HK-2 (cell line): ENCODE measurements at regions not wholly inside any gene's neighbourhood (a gene's known extent, or its start where the extent isn't known, plus 50 kb on each side); places are given as distances from the start of the nearest gene placed in this dataset.
A peak's percentile ranks its signal among the peaks of the same experiment; 100 is the strongest.

Source experiments
- DNase-seq: peaks from one replicate; pipeline ENCODE4 v3.0.0-alpha.2; 2018; ENCODE audit not compliant: unreplicated experiment

GRCh38 chr15:29952225-29952624, 130.0 kb upstream of the TJP1 start:
- DNase-seq: no peak

DNA sequence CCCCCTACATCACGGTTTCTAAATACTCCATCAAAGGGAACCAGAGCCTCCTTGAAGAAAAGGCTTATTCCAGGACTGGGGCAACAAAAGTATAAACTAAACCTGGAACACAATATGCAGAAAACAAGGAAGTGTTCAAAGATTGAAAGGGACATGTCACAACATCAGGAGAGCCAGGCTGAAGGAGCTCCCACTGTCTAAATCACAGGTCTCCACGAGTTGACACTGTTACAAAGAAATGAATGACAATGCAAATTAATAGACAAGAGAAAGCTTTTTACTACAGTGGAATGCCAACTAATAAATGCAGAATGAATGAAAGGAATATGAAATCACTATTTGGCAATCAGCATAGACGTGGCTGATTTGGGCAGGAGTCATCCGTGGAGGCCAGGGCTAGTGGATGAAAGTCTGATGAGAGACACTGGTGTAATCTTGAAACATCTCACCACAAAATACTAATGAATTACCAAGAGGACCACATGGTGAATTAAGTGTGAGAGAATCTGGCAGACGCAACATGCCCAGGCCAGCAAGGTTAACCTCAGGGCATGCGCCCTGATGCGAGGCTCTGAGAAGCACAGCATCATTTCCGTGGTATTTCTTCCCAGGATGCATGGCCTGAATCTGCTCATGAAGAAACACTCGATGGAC, 123.8 kb upstream of the TJP1 start:
- DNase-seq: no peak

DNA sequence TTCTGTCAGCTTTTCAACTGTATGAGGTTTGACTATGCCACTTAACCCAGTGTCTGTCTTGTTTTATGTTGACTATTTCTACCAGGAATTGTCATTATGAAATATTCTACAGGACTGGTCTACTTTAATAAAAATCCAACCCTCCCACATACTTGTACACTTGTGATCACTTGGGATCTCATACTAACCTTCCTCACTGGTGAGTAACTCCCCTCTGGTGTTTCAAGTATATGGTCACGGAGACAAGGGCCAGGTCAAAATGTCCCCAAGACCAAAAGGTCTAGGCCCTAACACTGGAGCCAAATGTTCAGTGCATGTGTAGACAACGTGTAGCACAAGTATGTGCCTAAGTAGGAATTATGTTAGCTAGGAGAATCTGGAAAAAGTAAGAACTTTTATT, 122.7 kb upstream of the TJP1 start:
- no peak for DNase-seq

DNA sequence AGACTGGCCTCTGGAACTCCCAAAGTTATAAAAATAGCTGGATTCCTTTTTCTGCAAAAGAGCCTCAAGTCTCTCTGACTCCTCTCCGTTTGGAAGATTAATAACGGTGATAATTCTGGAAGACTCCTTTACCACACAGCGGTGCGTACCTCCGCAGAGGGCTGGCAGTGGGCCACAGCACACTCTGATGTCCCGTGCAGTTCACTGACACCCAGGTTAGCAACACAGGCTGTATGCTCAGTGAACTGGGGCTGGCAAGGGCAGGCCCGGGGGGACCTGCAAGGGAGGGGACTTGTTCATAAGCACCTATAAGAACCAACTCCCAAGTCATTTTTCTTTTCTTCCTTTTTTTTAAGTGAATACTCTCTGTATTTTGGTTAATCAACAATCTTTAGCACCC, 120.3 kb upstream of the TJP1 start:
- no peak for DNase-seq

DNA sequence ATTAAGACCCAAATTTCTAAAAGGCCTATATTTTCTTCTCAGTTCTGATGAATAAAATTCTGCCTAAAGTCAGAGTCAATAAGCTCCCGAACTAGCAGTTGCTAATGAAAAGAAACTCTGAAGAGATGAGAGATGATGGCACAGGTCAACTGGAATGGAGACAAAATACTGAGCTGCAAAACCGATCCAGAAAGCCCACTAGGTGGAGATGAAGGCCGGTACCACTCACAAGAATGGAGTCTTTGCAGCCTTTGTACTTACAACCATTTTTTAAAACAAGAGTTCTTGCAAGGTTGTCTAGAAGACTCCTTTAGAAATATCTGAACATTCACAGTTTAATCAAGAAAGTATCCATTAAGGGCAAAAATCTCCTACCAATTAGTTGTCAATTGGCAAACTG, 119.9 kb upstream of the TJP1 start:
- DNase-seq: no peak

DNA sequence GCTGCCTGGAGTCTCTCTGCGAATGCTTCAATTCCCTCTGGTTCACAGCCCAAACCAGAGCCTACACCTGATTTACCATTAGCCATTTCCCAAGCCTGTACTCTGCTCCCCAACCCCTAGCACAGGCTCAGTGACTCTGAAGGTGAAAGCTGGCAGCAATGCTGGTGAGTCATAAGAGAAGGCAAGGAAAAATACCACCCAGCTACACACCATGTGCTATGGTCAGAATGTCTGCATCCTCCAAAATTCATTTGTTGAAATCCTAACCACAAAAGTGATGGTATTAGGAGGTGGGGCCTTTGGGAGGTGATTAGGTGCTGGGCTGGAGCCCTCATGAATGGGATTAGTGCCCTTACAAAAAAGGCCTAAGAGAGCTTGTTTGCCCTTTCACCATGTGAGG, 117.1 kb upstream of the TJP1 start:
- DNase-seq: no peak

- no peak for DNase-seq
Observed at GRCh38 chr15:29938361-29939335, 116.4 kb upstream of the TJP1 start.

GRCh38 chr15:29937956-29938355, 115.7 kb upstream of the TJP1 start:
- no peak for DNase-seq

DNA sequence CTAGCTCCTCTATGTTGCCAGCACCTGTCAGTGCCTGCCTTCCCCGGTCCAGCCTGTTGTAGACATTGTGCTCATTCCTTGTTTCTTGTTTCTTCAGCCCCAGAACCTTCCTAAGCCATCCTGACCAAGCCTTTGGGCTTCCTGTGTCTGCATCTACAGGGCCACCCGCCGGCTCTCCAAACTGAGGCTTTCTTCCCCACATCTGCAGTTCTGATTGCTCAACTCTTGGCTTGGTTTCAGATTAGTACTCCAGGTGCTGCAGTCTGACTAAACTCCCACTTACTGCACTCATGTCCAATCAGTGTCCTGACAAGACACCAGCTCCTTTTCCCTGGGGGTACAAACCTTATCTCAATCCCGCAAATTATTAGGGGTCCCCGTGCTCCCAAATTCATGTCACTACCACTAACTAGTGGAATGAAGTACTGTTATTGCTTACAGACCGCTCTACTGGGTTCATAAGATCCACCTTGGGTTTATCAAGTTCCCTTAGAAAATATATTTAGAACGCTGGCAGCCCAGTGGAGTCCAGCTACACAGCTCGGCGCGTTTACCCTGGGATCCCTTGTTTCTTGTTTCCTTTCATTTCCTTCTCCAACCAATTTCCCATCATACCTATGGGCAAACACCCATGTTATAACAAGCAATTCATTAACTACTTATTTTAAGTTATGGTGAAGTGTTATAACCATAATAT, 114.2 kb upstream of the TJP1 start:
- no peak for DNase-seq

DNA sequence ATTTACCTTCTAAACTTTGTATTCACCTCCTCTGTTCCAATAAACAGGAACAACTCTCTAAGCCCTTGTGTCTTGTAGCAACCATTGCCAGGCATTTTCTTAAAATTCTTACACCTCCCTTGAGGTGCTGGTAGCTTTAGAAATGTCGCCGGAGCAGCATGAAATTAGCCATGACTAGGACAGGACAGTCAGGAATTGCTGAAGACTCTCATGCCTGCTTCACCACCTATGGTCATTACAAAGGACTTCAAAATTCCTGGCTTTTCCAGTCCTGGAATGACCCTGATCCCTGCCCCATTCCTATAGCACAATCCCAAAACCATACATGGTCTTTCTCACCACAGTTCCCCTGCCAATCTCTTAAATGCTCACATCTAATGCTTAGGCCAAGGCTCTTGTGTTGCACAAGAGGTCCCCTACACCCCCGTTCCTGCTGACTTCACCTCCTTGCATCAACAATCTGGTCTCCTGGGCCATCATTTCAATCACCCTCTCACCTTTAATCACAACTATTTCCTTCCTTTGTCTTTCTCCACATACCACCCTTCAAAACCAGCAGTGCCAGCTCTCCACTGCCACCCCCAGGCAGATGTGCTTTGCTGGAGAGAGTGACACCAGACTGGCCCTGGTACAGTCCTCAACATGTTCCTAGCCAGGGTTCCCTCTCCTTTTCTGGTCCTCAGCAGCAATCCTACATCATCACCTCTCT, 113.2 kb upstream of the TJP1 start:
- DNase-seq: no peak

- no peak for DNase-seq
Observed at GRCh38 chr15:29934251-29934650, 112.0 kb upstream of the TJP1 start.

DNA sequence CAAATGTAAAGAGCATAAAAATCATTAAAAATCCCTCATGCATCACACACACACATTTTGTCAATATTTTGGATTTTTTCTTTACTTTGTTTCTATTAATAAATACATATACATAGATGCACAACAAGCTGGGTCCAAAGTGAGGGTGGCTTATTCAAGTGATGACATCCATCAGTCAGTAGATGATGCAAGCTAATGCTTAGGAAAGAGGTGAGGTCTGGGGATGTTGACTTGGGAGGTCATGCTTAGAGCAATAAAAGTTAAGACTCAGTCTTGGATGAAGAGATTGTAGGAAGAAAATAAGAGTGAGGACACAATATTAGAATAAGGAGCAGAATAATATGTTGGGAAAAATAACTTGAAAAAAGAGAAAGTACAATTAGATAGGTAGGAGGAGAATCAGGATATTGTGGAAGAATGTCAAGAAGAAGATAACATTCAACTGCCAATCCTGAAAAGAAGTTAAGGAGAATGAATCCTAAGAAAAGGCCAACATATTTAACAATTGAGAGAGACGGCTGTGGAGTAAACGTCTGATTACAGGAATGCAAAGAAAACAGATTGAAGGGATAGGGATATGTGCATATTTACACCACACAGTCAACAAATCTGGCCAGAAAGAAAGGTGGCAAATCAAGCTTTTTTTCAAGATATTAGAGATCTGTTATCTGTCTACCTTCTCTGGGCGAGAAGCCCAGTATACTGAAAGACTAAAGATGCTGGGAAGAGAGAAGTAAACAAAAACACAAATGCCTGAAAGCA, 111.0 kb upstream of the TJP1 start:
- no peak for DNase-seq

DNA sequence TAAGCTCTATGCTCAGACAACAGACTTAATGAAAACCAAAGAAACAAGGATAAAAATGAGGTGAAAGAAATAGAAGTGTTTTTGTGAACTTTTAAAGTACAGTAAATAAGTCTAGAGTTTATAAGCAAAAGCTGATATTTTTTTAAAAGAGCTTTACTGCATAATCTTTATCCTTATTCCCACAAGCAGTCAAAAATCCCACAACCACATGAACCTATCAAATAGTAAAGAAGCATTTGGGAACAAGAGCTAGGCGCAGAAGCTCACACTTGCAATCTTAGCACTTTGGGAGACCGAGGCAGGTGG, 103.8 kb upstream of the TJP1 start:
- DNase-seq: no peak

DNA sequence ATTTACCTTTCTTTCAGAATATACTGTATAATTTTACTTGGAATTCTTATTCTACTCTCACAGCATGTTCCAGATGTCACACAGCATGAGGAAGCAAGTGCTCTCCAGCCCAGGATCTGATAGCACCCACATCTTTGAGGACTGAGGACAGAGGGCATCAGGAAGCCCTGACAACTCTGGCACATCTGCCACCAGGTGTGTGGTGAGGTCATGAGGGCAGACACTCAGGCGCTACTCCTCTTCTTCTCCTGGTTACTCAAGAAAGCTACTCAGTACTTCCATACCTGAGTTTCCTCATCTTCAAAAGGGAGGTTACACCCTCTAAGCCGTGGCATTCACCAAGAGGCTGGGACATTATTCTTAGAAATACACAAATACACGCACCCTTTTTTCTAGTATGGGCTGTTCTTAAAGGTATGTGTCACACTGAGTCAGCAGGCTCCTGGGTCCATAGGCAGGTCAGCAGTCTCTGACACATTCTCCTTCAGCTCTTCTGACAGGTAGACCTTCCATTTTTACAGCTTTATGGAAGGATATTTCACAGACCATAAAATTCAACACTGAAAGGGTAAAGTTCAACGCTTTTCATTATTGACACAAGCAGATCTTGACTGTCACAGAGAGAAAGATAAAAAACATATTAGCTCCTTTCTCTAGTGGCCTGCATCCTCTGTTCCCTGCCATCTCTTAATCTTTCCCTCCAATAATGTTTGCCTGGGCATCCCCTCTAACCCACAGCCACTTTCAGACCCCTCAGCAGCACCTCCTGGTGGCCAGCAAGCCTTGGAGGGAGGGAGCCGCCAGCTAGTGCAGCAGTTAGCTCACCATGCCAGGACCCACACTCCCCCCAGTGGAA, 103.2 kb upstream of the TJP1 start:
- peak; percentile 81 for DNase-seq

DNA sequence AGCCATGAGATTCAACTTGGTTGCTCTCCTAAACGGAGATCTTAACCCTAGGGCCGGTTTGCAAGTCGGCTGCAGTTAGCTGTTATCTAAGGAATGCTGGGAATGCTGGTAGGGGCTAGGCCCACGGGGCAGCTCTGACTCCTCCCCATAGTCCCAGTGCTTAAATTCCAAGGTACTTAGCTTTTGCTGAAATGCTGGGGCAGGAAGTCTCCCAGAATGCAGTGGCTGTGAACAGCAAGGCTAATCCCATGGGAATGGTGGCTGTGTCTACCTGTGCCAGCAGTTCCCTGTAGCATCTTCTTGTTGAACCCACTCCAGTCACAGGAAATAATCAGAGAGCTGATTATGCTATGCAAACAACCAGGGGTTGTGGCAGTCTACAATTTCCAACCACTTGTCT, 102.5 kb upstream of the TJP1 start:
- peak; percentile 66 for DNase-seq

- DNase-seq: no peak
Observed at GRCh38 chr15:29922191-29922590, 99.9 kb upstream of the TJP1 start.

GRCh38 chr15:29921130-29921601, 98.9 kb upstream of the TJP1 start:
- peak; percentile 66 for DNase-seq

DNA sequence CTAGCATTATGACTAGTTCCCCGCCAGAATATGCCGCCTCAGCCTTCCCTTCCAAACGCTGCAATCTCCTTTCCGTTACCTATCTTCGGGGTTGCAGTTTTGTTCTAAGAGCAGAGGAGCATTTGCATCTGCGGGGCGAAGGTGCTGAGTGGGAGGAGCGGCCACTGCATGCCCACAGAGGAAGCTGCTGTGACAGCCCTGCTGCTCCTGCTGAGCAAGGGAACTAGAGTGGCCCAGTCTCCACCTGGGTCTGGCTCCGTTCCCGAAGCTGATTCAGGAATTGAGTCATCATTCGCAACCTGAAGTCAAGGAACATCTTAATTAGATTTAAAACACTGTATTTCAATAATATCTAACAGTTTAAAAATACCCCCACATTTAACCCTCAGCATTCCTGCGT, 98.2 kb upstream of the TJP1 start:
- peak; percentile 71 for DNase-seq

GRCh38 chr15:29919380-29919881, 97.2 kb upstream of the TJP1 start:
- DNase-seq: no peak
